Erythroblast (primary cell): ENCODE measurements at regions not wholly inside any gene's neighbourhood (a gene's known extent, or its start where the extent isn't known, plus 50 kb on each side); places are given as distances from the start of the nearest gene placed in this dataset.

Experiments used
- GATA1 ChIP-seq: IDR thresholded peaks from 2 replicates; pipeline ENCODE4 v1.6.1; 2011; ENCODE audit warnings: low read depth, mild to moderate bottlenecking, control low read depth, low read length, moderate library complexity
- POLR2A ChIP-seq: IDR thresholded peaks from 2 replicates; pipeline ENCODE4 v1.6.1; 2011; ENCODE audit warnings: mild to moderate bottlenecking, low read length

DNA sequence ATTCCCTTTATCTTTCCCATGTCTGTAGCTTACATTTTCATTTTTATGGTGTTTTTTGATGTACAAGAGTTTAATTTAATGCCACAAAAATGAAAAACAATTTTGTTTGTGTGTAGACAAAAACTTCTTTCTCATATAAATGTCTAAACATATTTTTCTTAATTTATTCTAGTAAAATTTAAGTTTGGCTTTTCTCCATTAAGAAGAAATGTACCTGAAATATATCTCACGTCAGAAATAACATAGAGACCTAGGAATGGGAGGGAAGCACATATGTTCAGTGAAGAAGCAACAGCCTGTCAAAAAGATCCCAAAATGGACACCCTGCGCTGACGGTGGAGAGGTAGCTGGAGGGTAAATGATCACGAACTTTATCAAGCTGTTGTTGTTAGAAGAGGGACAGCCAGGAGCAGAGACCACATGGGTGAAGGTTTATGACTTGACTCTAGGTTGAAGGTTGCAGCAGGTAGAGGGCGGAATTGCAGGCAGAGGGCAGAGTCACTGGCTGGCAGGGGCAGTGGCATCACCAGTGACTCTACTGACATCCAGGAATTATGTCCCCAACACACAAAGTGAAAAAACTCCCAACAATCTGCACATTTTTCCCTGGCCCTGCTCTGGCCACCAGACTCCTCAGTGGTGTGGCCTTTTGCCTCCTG lies 225.9 kb upstream of the PRSS58 start:
- TF ChIP-seq POLR2A: no peak
- TF ChIP-seq GATA1: no peak
